H1 (cell line): ENCODE measurements at regions not wholly inside any gene's neighbourhood (a gene's known extent, or its start where the extent isn't known, plus 50 kb on each side); places are given as distances from the start of the nearest gene placed in this dataset.

Experiments
- CTCF ChIA-PET: fragments of 300-600 bp; sonication (Branson Sonifier 250); formaldehyde crosslinking; loops from one replicate; lab custom pipeline; 2021; ENCODE audit not compliant: partially characterized antibody; lab: Charles Lee
- POLR2A ChIA-PET: fragments of 300-600 bp; sonication (Branson Sonifier 250); formaldehyde crosslinking; loops from one replicate; lab custom pipeline; 2021; ENCODE audit warnings: inconsistent platforms; ENCODE audit not compliant: partially characterized antibody; lab: Charles Lee
- DNase-seq, 2 experiments: peaks; one replicate each; pipeline versions ENCODE4 v3.0.0 to v3.0.0-alpha.2; 2010 to 2022; ENCODE audit warnings: low spot score in 2 of 2, low read depth in 1 of 2, mixed read lengths in 1 of 2
- FAIRE-seq: peaks from 2 replicates; lab custom pipeline; 2011; peaks lifted over from hg19 to GRCh38; lab: Jason Lieb, UNC
- H2AFZ ChIP-seq: 2 replicates; pipeline ENCODE4 v1.8.1; 2012; ENCODE audit warnings: low read length, inconsistent platforms
- H2AK5ac ChIP-seq: 2 replicates; pipeline ENCODE4 v1.6.1; 2013; ENCODE audit warnings: low read depth, low read length
- H2BK120ac ChIP-seq: replicated peaks from 2 replicates; pipeline ENCODE3; 2013; ENCODE audit warnings: low read depth, low read length, inconsistent platforms
- H2BK12ac ChIP-seq: 2 replicates; pipeline ENCODE4 v1.6.1; 2013; ENCODE audit warnings: low read depth, low read length
- H2BK15ac ChIP-seq: 2 replicates; pipeline ENCODE4 v1.6.1; 2013; ENCODE audit warnings: low read length
- H2BK20ac ChIP-seq: 2 replicates; pipeline ENCODE4 v1.6.1; 2013; ENCODE audit warnings: low read length
- H2BK5ac ChIP-seq: 2 replicates; pipeline ENCODE4 v1.6.1; 2013; ENCODE audit warnings: low read depth, low read length
- H3K14ac ChIP-seq: 2 replicates; pipeline ENCODE4 v1.6.1; 2013; ENCODE audit warnings: inconsistent platforms; ENCODE audit not compliant: insufficient read length
- H3K18ac ChIP-seq: 2 replicates; pipeline ENCODE4 v1.6.1; 2013; ENCODE audit warnings: low read length; ENCODE audit errors: extremely low read depth
- H3K23ac ChIP-seq: 2 replicates; pipeline ENCODE4 v1.6.1; 2013; ENCODE audit warnings: inconsistent platforms; ENCODE audit not compliant: insufficient read length
- H3K23me2 ChIP-seq: 2 replicates; pipeline ENCODE4 v1.6.1; 2013; ENCODE audit warnings: low read depth, low read length
- H3K27ac ChIP-seq: 2 replicates; pipeline ENCODE4 v1.6.1; 2011; ENCODE audit warnings: low read depth, low read length, inconsistent platforms
- H3K27me3 ChIP-seq, 4 experiments: replicated peaks in 1 of 4; 1 replicate in 1 of 4; 2 replicates in 3 of 4; pipeline versions ENCODE4 v1.6.1 to v1.8.1; 2011 to 2013; ENCODE audit warnings: low read length in 3 of 4, mild to moderate bottlenecking in 3 of 4, inconsistent platforms in 2 of 4, mixed read lengths in 2 of 4, moderate library complexity in 1 of 4; ENCODE audit not compliant: control insufficient read depth in 3 of 4, insufficient read depth in 3 of 4; ENCODE audit errors: extremely low read depth in 1 of 4
- H3K36me3 ChIP-seq, 4 experiments: 2 replicates each; pipeline versions ENCODE4 v1.6.1 to v1.8.1; 2011 to 2013; ENCODE audit warnings: mild to moderate bottlenecking in 4 of 4, low read length in 3 of 4, moderate library complexity in 2 of 4, control low read depth in 1 of 4, inconsistent platforms in 1 of 4; ENCODE audit not compliant: insufficient read depth in 4 of 4, control insufficient read depth in 2 of 4
- H3K4ac ChIP-seq: replicated peaks from 2 replicates; pipeline ENCODE3; 2013; ENCODE audit warnings: low read length, low read depth, mixed read lengths, inconsistent platforms; ENCODE audit not compliant: insufficient read length
- H3K4me1 ChIP-seq, 4 experiments: replicated peaks in 1 of 4; 1 replicate in 1 of 4; 2 replicates in 3 of 4; pipeline versions ENCODE4 v1.6.1 to v1.8.1; 2011 to 2013; ENCODE audit warnings: low read length in 3 of 4, inconsistent platforms in 2 of 4, mixed read lengths in 1 of 4; ENCODE audit not compliant: insufficient read depth in 4 of 4, control insufficient read depth in 3 of 4
- H3K4me2 ChIP-seq, 2 experiments: 2 replicates each; pipeline versions ENCODE4 v1.6.1 to v1.8.1; 2011 to 2013; ENCODE audit warnings: low read depth in 2 of 2, low read length in 2 of 2, control low read depth in 1 of 2, inconsistent platforms in 1 of 2, mild to moderate bottlenecking in 1 of 2; ENCODE audit not compliant: insufficient read depth in 1 of 2
- H3K4me3 ChIP-seq, 4 experiments: fragments of 200-600, 300-600 bp in 1 of 4; sonication (generic), shearing (Covaris generic), sonication (Bioruptor Twin) in 1 of 4; 2 replicates each; pipeline versions ENCODE4 v1.5.1 to v1.8.1; 2011 to 2016; ENCODE audit warnings: low read length in 4 of 4, low read depth in 3 of 4, control low read depth in 2 of 4, inconsistent platforms in 2 of 4, mild to moderate bottlenecking in 2 of 4, mixed read lengths in 1 of 4, moderate library complexity in 1 of 4; ENCODE audit not compliant: insufficient read depth in 2 of 4; ENCODE audit errors: extremely low read depth in 1 of 4
- H3K56ac ChIP-seq: replicated peaks from 2 replicates; pipeline ENCODE3; 2013; ENCODE audit warnings: low read depth, mild to moderate bottlenecking, mixed read lengths, low read length, inconsistent platforms; ENCODE audit not compliant: insufficient read length
- H3K79me1 ChIP-seq: 2 replicates; pipeline ENCODE4 v1.6.1; 2013; ENCODE audit warnings: low read depth, low read length, control low read depth
- H3K79me2 ChIP-seq, 2 experiments: 2 replicates each; pipeline versions ENCODE4 v1.6.1 to v1.8.1; 2012 to 2013; ENCODE audit warnings: low read length in 2 of 2, mild to moderate bottlenecking in 2 of 2, inconsistent platforms in 1 of 2; ENCODE audit not compliant: insufficient read depth in 2 of 2, control insufficient read depth in 1 of 2
- H3K9ac ChIP-seq, 4 experiments: replicated peaks in 1 of 4; 1 replicate in 1 of 4; 2 replicates in 3 of 4; pipeline versions ENCODE4 v1.6.1 to v1.8.1; 2011 to 2013; ENCODE audit warnings: low read depth in 3 of 4, low read length in 3 of 4, control low read depth in 2 of 4, mild to moderate bottlenecking in 2 of 4, moderate library complexity in 2 of 4, inconsistent platforms in 1 of 4; ENCODE audit errors: extremely low read depth in 1 of 4
- H3K9me3 ChIP-seq, 2 experiments: 2 replicates each; pipeline versions ENCODE4 v1.6.1 to v1.8.1; 2012 to 2013; ENCODE audit warnings: mild to moderate bottlenecking in 2 of 2, moderate library complexity in 2 of 2, control low read depth in 1 of 2, inconsistent platforms in 1 of 2, low read depth in 1 of 2, low read length in 1 of 2, mixed read lengths in 1 of 2; ENCODE audit not compliant: insufficient read depth in 2 of 2
- H4K20me1 ChIP-seq, 2 experiments: replicated peaks in 1 of 2; 2 replicates each; pipeline versions ENCODE3 to v1.8.1; 2011 to 2013; ENCODE audit warnings: inconsistent platforms in 2 of 2, low read length in 2 of 2, mild to moderate bottlenecking in 1 of 2; ENCODE audit not compliant: insufficient read depth in 2 of 2, control insufficient read depth in 1 of 2
- H4K5ac ChIP-seq: 2 replicates; pipeline ENCODE4 v1.6.1; 2013; ENCODE audit warnings: low read length, low read depth, mixed read lengths, inconsistent platforms; ENCODE audit not compliant: insufficient read length
- H4K8ac ChIP-seq: 2 replicates; pipeline ENCODE4 v1.8.0; 2013; ENCODE audit warnings: mild to moderate bottlenecking, moderate library complexity, low read length, inconsistent platforms; ENCODE audit not compliant: insufficient read depth; ENCODE audit errors: extremely low read depth
- H4K91ac ChIP-seq: replicated peaks from 2 replicates; pipeline ENCODE3; 2013; ENCODE audit warnings: low read length, mixed read lengths, inconsistent platforms; ENCODE audit not compliant: insufficient read length
- CHD2 ChIP-seq: IDR thresholded peaks from 2 replicates; pipeline ENCODE4 v1.6.1; 2012; ENCODE audit warnings: low read length, improper control_type of control experiment
- CTBP2 ChIP-seq: IDR thresholded peaks from 2 replicates; pipeline ENCODE4 v1.7.0; 2011; ENCODE audit warnings: borderline replicate concordance, mild to moderate bottlenecking, moderate library complexity, mixed read lengths, low read length; ENCODE audit not compliant: insufficient read depth, insufficient read length
- EP300 ChIP-seq, 2 experiments: IDR thresholded peaks; 1 replicate in 1 of 2; 2 replicates in 1 of 2; pipeline ENCODE4 v1.6.1; 2011 to 2012; ENCODE audit warnings: low read depth in 2 of 2, low read length in 2 of 2, mild to moderate bottlenecking in 2 of 2, borderline replicate concordance in 1 of 2, inconsistent platforms in 1 of 2, moderate library complexity in 1 of 2
- FOSL1 ChIP-seq: IDR thresholded peaks from 2 replicates; pipeline ENCODE4 v1.6.1; 2011; ENCODE audit warnings: mild to moderate bottlenecking, low read depth, low read length, moderate library complexity; ENCODE audit not compliant: insufficient read depth
- JUND ChIP-seq: IDR thresholded peaks from 2 replicates; pipeline ENCODE4 v1.6.1; 2011; ENCODE audit warnings: mild to moderate bottlenecking, improper control_type of control experiment, low read length
- PHF8 ChIP-seq: fragments of 200-600 bp; sonication (generic); conservative IDR thresholded peaks from 2 replicates; pipeline ENCODE4 v1.7.1; 2012; ENCODE audit warnings: low read depth, mild to moderate bottlenecking, inconsistent platforms, low read length, moderate library complexity
- POU5F1 ChIP-seq: IDR thresholded peaks from 2 replicates; pipeline ENCODE4 v1.6.1; 2011; ENCODE audit warnings: low read depth, mild to moderate bottlenecking, low read length, moderate library complexity
- RBBP5 ChIP-seq: IDR thresholded peaks from 2 replicates; pipeline ENCODE4 v1.7.1; 2012; ENCODE audit warnings: low read depth, mild to moderate bottlenecking, inconsistent platforms, low read length, moderate library complexity, borderline replicate concordance
- SIX5 ChIP-seq: IDR thresholded peaks from 2 replicates; pipeline ENCODE4 v1.6.1; 2011; ENCODE audit warnings: mild to moderate bottlenecking, low read depth, low read length
- TAF1 ChIP-seq: IDR thresholded peaks from 2 replicates; pipeline ENCODE4 v1.6.1; 2011; ENCODE audit warnings: mild to moderate bottlenecking, low read depth, low read length
- WGBS, 2 experiments: shearing (Covaris generic) in 1 of 2; methylation state at CpG; one replicate each; pipeline versions ENCODE4 v1.1.6 to v1.1.7; 2013 to 2015; ENCODE audit warnings: low lambda C conversion rate in 2 of 2, mixed read lengths in 2 of 2, inconsistent platforms in 1 of 2, low coverage in 1 of 2, missing lambda C conversion rate in 1 of 2; ENCODE audit not compliant: insufficient replicate concordance in 2 of 2, insufficient coverage in 1 of 2, insufficient read length in 1 of 2; ENCODE audit errors: extremely low coverage in 1 of 2, missing lambda C conversion rate in 1 of 2; 5-methylcytosine and 5-hydroxymethylcytosine counted together

DNA sequence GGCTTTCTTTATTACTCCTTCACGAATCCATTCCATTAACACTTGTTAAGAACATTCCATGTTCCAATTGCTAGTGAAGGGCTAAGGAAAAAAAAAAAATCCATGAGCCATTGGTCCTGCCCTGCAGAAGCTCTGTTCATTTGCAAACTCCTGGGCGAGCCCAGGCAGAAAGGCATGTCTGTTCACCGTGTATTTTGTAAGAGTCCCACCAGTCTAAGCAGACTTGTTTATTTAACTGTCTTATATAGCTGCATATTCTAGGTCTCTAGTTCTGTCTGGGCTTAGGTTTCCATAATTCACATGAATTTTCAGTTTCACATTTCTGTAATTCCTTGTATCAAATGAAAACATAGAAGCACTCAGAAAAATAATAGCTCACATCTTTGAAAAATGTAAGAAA lies 97.4 kb upstream of the POU2AF2 start:
- ChIA-PET CTCF (interaction anchor here (0.6 to 1.4 kb wide), 4 partner anchors 23 to 1376 kb away, joined by 3 to 4 read pairs (median 3); no protein-coding TSS in a partner anchor), POLR2A (interaction anchor here (0.7 kb wide), 1 partner anchor 355 kb away, joined by 3 read pairs; no protein-coding TSS in a partner anchor)
- no peaks in the 10 kb centered on the region for H3K4me1 ChIP-seq
- H3K18ac ChIP-seq = no peak overlapping the region
- H3K14ac ChIP-seq = no peak overlapping the region
- no peak overlapping the region for H2AFZ ChIP-seq
- no peak overlapping the region for H4K91ac ChIP-seq
- no peak overlapping the region for H3K9ac ChIP-seq
- no peak overlapping the region for H3K27ac ChIP-seq
- H3K36me3 ChIP-seq = no peaks in the 10 kb centered on the region
- no peak overlapping the region for H3K4ac ChIP-seq
- FAIRE-seq = no peak
- H3K79me1 ChIP-seq = no peaks in the 10 kb centered on the region
- no peak overlapping the region for H3K4me2 ChIP-seq
- no peaks in the 10 kb centered on the region for H3K79me2 ChIP-seq
- no peak overlapping the region for H2BK12ac ChIP-seq
- no peak overlapping the region for H4K8ac ChIP-seq
- WGBS, 2 experiments = 90% methylated on average over 3 of the region's 3 CpGs; no CpG with 5 or more reads in 1 of the 2 experiments
- H2BK15ac ChIP-seq = no peak overlapping the region
- no peak overlapping the region for H2BK20ac ChIP-seq
- no peak for DNase-seq
- H3K27me3 ChIP-seq = peaks cover 0 to 1% (median 0%) of the 10 kb centered on the region in 4 experiments; a peak in 1 of 7 replicates
- H3K56ac ChIP-seq = no peak overlapping the region
- H3K23me2 ChIP-seq = no peaks in the 10 kb centered on the region
- H2BK5ac ChIP-seq = no peak overlapping the region
- H2AK5ac ChIP-seq = no peak overlapping the region
- H3K4me3 ChIP-seq = no peak overlapping the region
- TF ChIP-seq SIX5 = no peak
- no peak for TF ChIP-seq JUND
- TF ChIP-seq CTBP2 = no peak
- no peak for TF ChIP-seq TAF1
- no peak for TF ChIP-seq POU5F1
- no peak for TF ChIP-seq CHD2
- TF ChIP-seq PHF8 = no peak
- TF ChIP-seq RBBP5 = no peak
- no peak for TF ChIP-seq EP300 (IDR thresholded peaks at IDR 0.05; ENCODE audit: borderline replicate concordance in 1 of 2, low read depth in 2 of 2, low read length in 2 of 2)
- no peak for TF ChIP-seq FOSL1
- H3K23ac ChIP-seq = no peak overlapping the region
- H2BK120ac ChIP-seq = no peak overlapping the region
- no peaks in the 10 kb centered on the region for H4K20me1 ChIP-seq
- H4K5ac ChIP-seq = no peak overlapping the region
- H3K9me3 ChIP-seq = no peaks in the 10 kb centered on the region
